Heart left ventricle (tissue), 13 donors: ENCODE measurements at regions not wholly inside any gene's neighbourhood (a gene's known extent, or its start where the extent isn't known, plus 50 kb on each side); places are given as distances from the start of the nearest gene placed in this dataset.

Source experiments
- CTCF ChIP-seq, 12 donors: fragments of 200-600 bp; sonication (generic) in 4 of 12; IDR thresholded peaks; one replicate each; pipeline versions ENCODE4 v1.5.0 to v1.8.0; 2018 to 2022; ENCODE audit warnings: antibody characterized with exemption in 12 of 12, mild to moderate bottlenecking in 5 of 12
- POLR2A ChIP-seq, 2 donors: fragments of 450-650 bp; IDR thresholded peaks; one replicate each; pipeline ENCODE4 v1.6.1; 2017; ENCODE audit warnings: antibody characterized with exemption in 2 of 2, mild to moderate bottlenecking in 2 of 2, moderate library complexity in 2 of 2
- donor health status: ischemic (EF 13 %, LVEDD 7.1; RV severe dilation, severe dysfunction).
- donor health status: DM: no; HTN: yes; CAD: no.
- donor health status: DM: no; HTN: no; CAD: no.
- donor health status: ischemic (EF 25% LVEDD 6.9; RV normal size, moderate dysfunction).
- donor health status: ischemic (EF 25% LVEDD 5.7; RV mildly dilated, moderate dysfunction).
- donor health status: ischemic (EF 35%, LVEDD 5.7; RV mildly dilated, moderate dysfunction).
- donor health status: nonischemic (EF 11% LVEDD 7.7; RV severe dilation, severe dysfunction).
- donor health status: DM: yes; HTN: yes; CAD: no.
- donor health status: PGD.
- donor health status: ischemic (EF 29% LVEDD 5.4; RV normal size, mild dysfunction).
- donor health status: nonischemic (EF 23%, LVEDD 6.1; RV moderate dilation, normal function).

GRCh38 chrX:122818068-122818467 lies 366.0 kb upstream of the GRIA3 start:
- no peak for TF ChIP-seq POLR2A (IDR thresholded peaks at IDR 0.05)
- TF ChIP-seq CTCF (IDR thresholded peaks at IDR 0.05), result no peak
